Osteocyte (in vitro differentiated cells): ENCODE measurements at regions not wholly inside any gene's neighbourhood (a gene's known extent, or its start where the extent isn't known, plus 50 kb on each side); places are given as distances from the start of the nearest gene placed in this dataset.

Experiments used
- DNase-seq: peaks from one replicate; pipeline ENCODE4 v3.0.0; 2021; ENCODE audit warnings: mixed read lengths; ENCODE audit not compliant: unreplicated experiment; ENCODE audit errors: extremely low spot score
- H3K27ac Mint-ChIP-seq: one replicate; pipeline ENCODE4 v1.8.0; 2021; ENCODE audit warnings: mild to moderate bottlenecking, mixed read lengths; ENCODE audit not compliant: unreplicated experiment
- H3K27me3 Mint-ChIP-seq: one replicate; pipeline ENCODE4 v1.8.0; 2021; ENCODE audit warnings: mixed read lengths; ENCODE audit not compliant: unreplicated experiment
- H3K36me3 Mint-ChIP-seq: one replicate; pipeline ENCODE4 v1.8.0; 2021; ENCODE audit warnings: mixed read lengths; ENCODE audit not compliant: unreplicated experiment
- H3K4me1 Mint-ChIP-seq: one replicate; pipeline ENCODE4 v1.8.0; 2021; ENCODE audit warnings: mixed read lengths; ENCODE audit not compliant: unreplicated experiment
- H3K4me3 Mint-ChIP-seq: one replicate; pipeline ENCODE4 v1.8.0; 2021; ENCODE audit warnings: mild to moderate bottlenecking, moderate library complexity, mixed read lengths; ENCODE audit not compliant: unreplicated experiment
- H3K9me3 Mint-ChIP-seq: one replicate; pipeline ENCODE4 v1.8.0; 2021; ENCODE audit warnings: mixed read lengths; ENCODE audit not compliant: unreplicated experiment
- CTCF ChIP-seq: fragments of 200-600 bp; sonication (generic); IDR thresholded peaks from 2 replicates; pipeline ENCODE4 v1.5.0; 2021; ENCODE audit warnings: antibody characterized with exemption, mild to moderate bottlenecking, moderate library complexity

DNA sequence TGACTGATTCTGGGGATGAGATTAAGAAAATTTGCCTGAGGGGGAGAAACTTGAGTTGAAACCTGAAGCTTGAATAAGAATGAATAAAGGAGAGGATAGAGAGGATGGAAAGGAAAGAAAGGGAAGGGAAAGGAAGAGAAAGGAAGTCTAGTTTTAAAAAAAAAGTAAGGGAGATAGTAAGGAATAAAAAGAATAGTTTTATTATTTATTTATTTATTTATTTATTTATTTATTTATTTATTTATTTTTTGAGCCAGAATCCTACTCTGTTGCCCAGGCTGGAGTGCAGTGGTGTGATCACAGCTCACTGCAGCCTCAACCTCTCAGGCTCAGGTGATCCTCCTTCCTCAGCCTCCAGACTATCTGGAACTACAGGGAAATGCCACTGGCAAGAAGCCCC lies 62.0 kb upstream of the NAF1 start:
- no peak for DNase-seq
- no peaks in the 10 kb centered on the region for H3K36me3 Mint-ChIP-seq
- no peak for TF ChIP-seq CTCF
- H3K27me3 Mint-ChIP-seq: no peaks in the 10 kb centered on the region
- no peak overlapping the region for H3K4me3 Mint-ChIP-seq
- no peak overlapping the region for H3K27ac Mint-ChIP-seq
- no peaks in the 10 kb centered on the region for H3K4me1 Mint-ChIP-seq
- H3K9me3 Mint-ChIP-seq: peaks cover 12% of the 10 kb centered on the region

DNA sequence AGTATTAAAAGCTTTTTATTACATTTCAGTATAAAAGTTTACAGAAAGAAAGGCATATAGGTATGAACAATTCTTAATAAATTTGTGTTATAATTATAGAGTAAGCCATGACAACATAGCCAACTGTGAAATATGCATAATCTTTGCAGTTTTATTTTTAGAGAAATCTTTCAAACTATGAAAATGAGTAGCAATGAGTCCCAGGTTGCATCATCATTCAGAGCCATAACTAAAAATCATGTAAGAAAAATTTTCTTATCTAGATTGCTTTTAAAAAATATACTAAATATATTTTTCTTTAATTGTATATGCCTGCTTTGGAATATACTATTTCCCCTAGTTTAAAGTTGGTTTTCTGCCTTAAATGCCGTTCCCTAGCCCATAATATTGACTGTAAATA lies 54.8 kb upstream of the NAF1 start:
- no peak for DNase-seq
- H3K27ac Mint-ChIP-seq: no peak overlapping the region

GRCh38 chr4:163217505-163217904 lies 50.8 kb upstream of the NAF1 start:
- Mint-ChIP-seq H3K27ac (no peak overlapping the region), H3K27me3 (peaks cover 9% of the 10 kb centered on the region), H3K4me3 (no peak overlapping the region), H3K4me1 (no peaks in the 10 kb centered on the region), H3K36me3 (no peaks in the 10 kb centered on the region), H3K9me3 (no peaks in the 10 kb centered on the region)
- no peak for DNase-seq
- no peak for TF ChIP-seq CTCF

More for the DNA sequence above, 54.8 kb upstream of the NAF1 start:
- Mint-ChIP-seq H3K27me3 (peaks cover 9% of the 10 kb centered on the region), H3K9me3 (peaks cover 6% of the 10 kb centered on the region), H3K4me1 (no peaks in the 10 kb centered on the region), H3K4me3 (no peak overlapping the region), H3K36me3 (no peaks in the 10 kb centered on the region)
- TF ChIP-seq CTCF: no peak
